ENCODE measurements at regions not wholly inside any gene's neighbourhood (a gene's known extent, or its start where the extent isn't known, plus 50 kb on each side); places are given as distances from the start of the nearest gene placed in this dataset.

DNA sequence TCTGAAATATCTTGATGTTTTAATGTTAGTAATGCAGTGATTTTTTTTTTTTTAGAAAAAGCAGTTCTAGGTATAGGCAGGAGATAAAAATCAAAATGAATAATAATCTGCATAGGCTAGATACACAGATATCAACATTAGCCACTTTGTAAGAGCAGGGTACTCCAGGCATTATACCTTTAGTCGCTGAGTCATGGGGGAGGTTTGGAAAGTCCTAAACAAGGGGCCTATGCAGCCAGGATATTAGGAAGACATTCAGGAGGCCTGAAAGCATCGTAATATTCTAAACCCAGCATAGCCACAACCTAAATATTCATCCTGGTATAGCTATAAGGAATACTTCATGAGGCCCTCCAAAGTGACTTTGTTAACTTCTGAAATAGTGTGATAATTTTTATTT, 258.1 kb upstream of the NECTIN3 start:
- DNase-seq: no peak
- no peak for TF ChIP-seq CTCF (IDR thresholded peaks at IDR 0.05)
- Histone ChIP-seq H3K4me1 (no peaks in the 10 kb centered on the region), H3K4me3 (no peak overlapping the region), H3K36me3 (no peaks in the 10 kb centered on the region), H3K27ac (no peak overlapping the region), H3K9me3 (no peaks in the 10 kb centered on the region), H3K27me3 (no peaks in the 10 kb centered on the region)
- 97 to 98% methylated on average over 2 of the region's 2 CpGs for WGBS, 2 donors
- FAIRE-seq: no peak
- ATAC-seq: no peak
- intact Hi-C loops (cut with DNase I): no loop called here

DNA sequence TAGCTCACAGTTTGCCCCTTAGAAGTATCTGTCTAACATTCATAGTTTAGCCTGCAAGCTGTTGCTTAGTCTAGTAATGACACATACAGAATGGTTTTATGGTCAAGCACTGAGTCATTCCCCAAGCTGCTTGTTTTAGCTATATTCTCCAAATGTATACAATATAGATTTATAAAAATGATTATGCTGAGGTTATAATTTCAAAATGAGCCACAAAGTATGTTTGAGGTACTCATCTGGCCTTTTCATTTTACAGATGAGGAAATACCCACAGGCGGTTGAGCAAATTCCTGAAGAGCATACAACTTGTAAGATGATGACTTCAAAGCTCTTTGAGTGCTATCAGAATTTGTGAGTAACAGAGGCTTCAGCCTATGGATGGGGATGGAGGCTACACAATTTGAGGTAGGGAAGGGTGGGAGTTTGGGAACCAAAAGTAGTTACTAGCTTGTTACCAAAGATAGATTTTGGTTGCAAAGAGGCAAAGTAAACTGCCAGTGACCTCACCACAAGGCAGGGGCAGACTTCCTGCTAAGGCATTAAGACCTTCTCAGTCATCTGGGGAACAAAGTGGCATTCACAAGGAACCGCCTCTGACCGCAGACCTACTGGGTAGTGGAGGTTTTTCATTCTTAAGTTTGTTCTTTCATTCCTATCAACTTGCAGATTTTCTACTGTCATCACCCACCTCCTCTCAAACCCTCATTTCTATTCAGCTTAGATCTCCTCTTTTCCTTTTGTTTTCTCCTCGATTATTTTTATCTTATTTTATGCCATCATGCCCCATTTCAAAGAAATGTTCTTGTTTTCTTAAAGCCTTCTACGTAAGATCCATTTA, 257.2 kb upstream of the NECTIN3 start:
- intact Hi-C loops (cut with DNase I): no loop called here
- no peaks in the 10 kb centered on the region for H3K9me3 ChIP-seq
- no peak overlapping the region for H3K4me3 ChIP-seq
- DNase-seq (no peak), ATAC-seq (no peak), FAIRE-seq (no peak)
- H3K27ac ChIP-seq: no peak overlapping the region
- TF ChIP-seq CTCF (IDR thresholded peaks at IDR 0.05): no peak
- H3K36me3 ChIP-seq: no peaks in the 10 kb centered on the region
- no peaks in the 10 kb centered on the region for H3K27me3 ChIP-seq
- WGBS, 2 donors: 85 to 95% methylated on average over 5 of the region's 5 CpGs
- H3K4me1 ChIP-seq: no peaks in the 10 kb centered on the region

GRCh38 chr3:110815008-110815583, 256.5 kb upstream of the NECTIN3 start:
- no peak for TF ChIP-seq CTCF (IDR thresholded peaks at IDR 0.05)
- Histone ChIP-seq H3K27ac (no peak overlapping the region), H3K36me3 (no peaks in the 10 kb centered on the region), H3K27me3 (no peaks in the 10 kb centered on the region), H3K4me1 (no peaks in the 10 kb centered on the region), H3K4me3 (no peak overlapping the region), H3K9me3 (no peaks in the 10 kb centered on the region)
- ATAC-seq: peak in 1 of 4 donors; percentile 26
- no peak for DNase-seq
- 30 to 49% methylated on average over 1 of the region's 1 CpG for WGBS, 2 donors
- intact Hi-C loops (cut with DNase I): no loop called here
- no peak for FAIRE-seq

DNA sequence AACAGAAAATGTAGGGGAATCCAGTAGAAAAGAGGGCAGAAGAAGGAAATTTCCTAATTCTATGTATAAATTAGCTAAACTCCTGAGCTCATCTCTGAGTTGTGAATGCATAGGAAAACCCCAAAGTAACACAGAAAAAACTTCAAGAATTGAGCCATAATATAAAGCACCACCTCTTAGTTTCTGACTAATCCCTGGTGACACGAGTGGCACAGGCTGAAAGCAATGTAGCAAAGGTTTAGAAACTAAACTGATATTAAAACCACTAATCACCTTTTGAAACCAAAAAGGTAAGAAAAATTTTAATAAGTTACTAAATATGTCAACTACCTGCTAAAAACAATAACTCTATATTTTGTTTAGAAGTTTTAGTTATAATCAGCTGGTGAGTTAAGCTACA, 255.6 kb upstream of the NECTIN3 start:
- H3K36me3 ChIP-seq: no peaks in the 10 kb centered on the region
- no peaks in the 10 kb centered on the region for H3K9me3 ChIP-seq
- no peak for ATAC-seq
- TF ChIP-seq CTCF (IDR thresholded peaks at IDR 0.05): no peak
- FAIRE-seq: no peak
- intact Hi-C loops (cut with DNase I): no loop called here
- no peak overlapping the region for H3K4me3 ChIP-seq
- no peak overlapping the region for H3K27ac ChIP-seq
- H3K27me3 ChIP-seq: no peaks in the 10 kb centered on the region
- H3K4me1 ChIP-seq: no peaks in the 10 kb centered on the region
- WGBS, 2 donors: 88 to 92% methylated on average over 1 of the region's 1 CpG
- DNase-seq: no peak

- intact Hi-C loops (cut with DNase I): no loop called here
- H3K27ac ChIP-seq: no peak overlapping the region
- H3K9me3 ChIP-seq: peaks cover 0 to 3% (median 0%) of the 10 kb centered on the region in 4 donors
- H3K4me1 ChIP-seq: peaks cover 0 to 3% (median 0%) of the 10 kb centered on the region in 3 donors
- no peak for ATAC-seq
- TF ChIP-seq CTCF (IDR thresholded peaks at IDR 0.05): no peak
- 98 to 100% methylated on average over 1 of the region's 1 CpG for WGBS, 2 donors
- H3K27me3 ChIP-seq: no peaks in the 10 kb centered on the region
- H3K4me3 ChIP-seq: no peak overlapping the region
- no peak for FAIRE-seq
- DNase-seq: no peak
- H3K36me3 ChIP-seq: no peaks in the 10 kb centered on the region
Observed at GRCh38 chr3:110821586-110821985, 250.0 kb upstream of the NECTIN3 start.

Measured in pancreas (tissue), 10 donors.